ENCODE measurements at regions not wholly inside any gene's neighbourhood (a gene's known extent, or its start where the extent isn't known, plus 50 kb on each side); places are given as distances from the start of the nearest gene placed in this dataset.

DNA sequence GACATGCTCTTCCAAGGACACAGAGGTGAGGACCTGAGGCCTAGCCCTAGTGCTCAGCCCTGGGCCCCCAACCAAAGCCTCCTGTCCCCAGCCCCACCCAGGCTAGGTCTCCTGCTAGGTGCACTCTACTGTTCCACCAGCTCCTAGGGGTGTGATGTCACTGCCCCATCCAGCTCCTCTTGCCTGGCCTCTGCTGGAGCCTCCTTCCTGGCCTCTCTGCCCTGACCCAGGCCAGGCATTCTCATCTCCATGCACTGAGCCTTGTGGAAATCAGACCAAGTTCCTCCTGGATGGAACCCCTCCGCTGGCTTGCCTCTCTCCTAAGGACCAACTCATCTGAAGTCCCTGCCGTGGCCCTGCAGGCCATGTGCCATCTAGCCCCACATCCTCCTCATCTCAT lies 156.8 kb downstream of the INHBB start:
- no peaks in the 10 kb centered on the region for H3K27me3 ChIP-seq (replicated peaks in 1 of 4; ENCODE audit: control extremely low read depth in 1 of 4, control insufficient read depth in 3 of 4, insufficient read depth in 4 of 4, low read length in 3 of 4)
- DNase-seq (no peak), ATAC-seq (ENCODE audit: low read depth) (no peak)
- no peaks in the 10 kb centered on the region for H3K4me1 ChIP-seq (ENCODE audit: control insufficient read depth in 2 of 2, insufficient read depth in 2 of 2, low read length in 2 of 2)
- TF ChIP-seq EZH2 (IDR thresholded peaks at IDR 0.05; ENCODE audit: borderline replicate concordance, insufficient read depth, low read depth, low read length, poor library complexity, severe bottlenecking) = no peak
- TF ChIP-seq, protein P1, sequence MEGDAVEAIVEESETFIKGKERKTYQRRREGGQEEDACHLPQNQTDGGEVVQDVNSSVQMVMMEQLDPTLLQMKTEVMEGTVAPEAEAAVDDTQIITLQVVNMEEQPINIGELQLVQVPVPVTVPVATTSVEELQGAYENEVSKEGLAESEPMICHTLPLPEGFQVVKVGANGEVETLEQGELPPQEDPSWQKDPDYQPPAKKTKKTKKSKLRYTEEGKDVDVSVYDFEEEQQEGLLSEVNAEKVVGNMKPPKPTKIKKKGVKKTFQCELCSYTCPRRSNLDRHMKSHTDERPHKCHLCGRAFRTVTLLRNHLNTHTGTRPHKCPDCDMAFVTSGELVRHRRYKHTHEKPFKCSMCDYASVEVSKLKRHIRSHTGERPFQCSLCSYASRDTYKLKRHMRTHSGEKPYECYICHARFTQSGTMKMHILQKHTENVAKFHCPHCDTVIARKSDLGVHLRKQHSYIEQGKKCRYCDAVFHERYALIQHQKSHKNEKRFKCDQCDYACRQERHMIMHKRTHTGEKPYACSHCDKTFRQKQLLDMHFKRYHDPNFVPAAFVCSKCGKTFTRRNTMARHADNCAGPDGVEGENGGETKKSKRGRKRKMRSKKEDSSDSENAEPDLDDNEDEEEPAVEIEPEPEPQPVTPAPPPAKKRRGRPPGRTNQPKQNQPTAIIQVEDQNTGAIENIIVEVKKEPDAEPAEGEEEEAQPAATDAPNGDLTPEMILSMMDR (IDR thresholded peaks at IDR 0.05) = no peak
- intact Hi-C loops (cut with micrococcal nuclease) = no loop called here
- ChIA-PET POLR2A (no interaction called here), CTCF (no interaction called here)
- Mint-ChIP-seq H3K27ac (no peak overlapping the region), H3K4me1 (no peaks in the 10 kb centered on the region), H3K4me3 (no peak overlapping the region), H3K9me3 (ENCODE audit: insufficient read depth) (no peaks in the 10 kb centered on the region), H3K27me3 (no peaks in the 10 kb centered on the region)
- H4K20me1 ChIP-seq (ENCODE audit: control insufficient read depth, insufficient read depth, low read length, poor library complexity, severe bottlenecking) = no peaks in the 10 kb centered on the region
- H3K79me2 ChIP-seq (ENCODE audit: control insufficient read depth, insufficient read depth, low read length) = no peaks in the 10 kb centered on the region
- H3K9ac ChIP-seq (ENCODE audit: low read length) = no peak overlapping the region
- no peak overlapping the region for H3K4me2 ChIP-seq (replicated peaks; ENCODE audit: low read depth, low read length, poor library complexity, severe bottlenecking)
- H3K9me3 ChIP-seq (ENCODE audit: control extremely low read depth in 1 of 3, control insufficient read depth in 2 of 3, insufficient read depth in 1 of 3, low read length in 2 of 3) = no peaks in the 10 kb centered on the region
- no peaks in the 10 kb centered on the region for H3K36me3 ChIP-seq (replicated peaks in 1 of 2; ENCODE audit: control extremely low read depth in 1 of 2, control insufficient read depth in 1 of 2, extremely low read depth in 1 of 2, insufficient read depth in 2 of 2, low read length in 1 of 2)
- H2AFZ ChIP-seq (ENCODE audit: insufficient read depth, low read depth, low read length, poor library complexity, severe bottlenecking) = no peak overlapping the region
- 89% methylated on average over 2 of the region's 2 CpGs for WGBS (ENCODE audit: insufficient coverage)
- no peak overlapping the region for H3K4me3 ChIP-seq (ENCODE audit: control extremely low read depth in 1 of 5, extremely low read depth in 1 of 5, insufficient read depth in 1 of 5, low read depth in 2 of 5, low read length in 4 of 5)
- H3K27ac ChIP-seq (ENCODE audit: low read length in 2 of 2) = no peak overlapping the region

DNA sequence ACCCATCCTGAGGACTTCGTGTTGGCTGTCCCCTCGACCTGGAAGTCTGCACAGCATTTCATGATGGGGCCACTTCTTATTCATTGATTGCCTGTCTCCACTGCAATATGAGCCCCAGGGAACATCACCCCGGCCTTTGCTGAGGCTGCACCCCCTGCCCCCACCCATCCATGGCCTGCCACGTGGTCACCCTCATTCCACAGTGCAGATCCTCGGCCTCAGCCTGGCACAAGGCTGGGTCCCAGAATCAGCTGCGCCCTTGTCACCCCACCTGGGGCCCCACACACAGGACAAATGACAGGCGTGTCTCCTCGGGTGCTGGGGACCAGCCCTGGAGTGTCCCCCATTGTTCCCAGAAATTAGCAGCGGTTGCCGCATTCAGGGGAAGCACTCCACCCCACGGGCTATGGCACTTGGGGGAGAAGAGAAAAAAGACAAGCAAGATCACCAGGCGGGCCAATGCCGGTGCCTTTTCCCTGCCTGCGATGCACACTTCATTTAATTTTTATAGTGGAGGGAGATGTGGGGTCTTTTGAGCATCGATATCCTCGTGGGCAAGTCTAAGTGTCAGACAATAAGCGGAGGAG lies 157.4 kb downstream of the INHBB start:
- no peaks in the 10 kb centered on the region for H3K27me3 Mint-ChIP-seq
- H3K27ac Mint-ChIP-seq = no peak overlapping the region

More for the DNA sequence above, 157.4 kb downstream of the INHBB start:
- no peak overlapping the region for H3K4me3 Mint-ChIP-seq
- no peaks in the 10 kb centered on the region for H3K4me1 Mint-ChIP-seq
- no peaks in the 10 kb centered on the region for H3K9me3 Mint-ChIP-seq (ENCODE audit: insufficient read depth)
- POLR2A ChIA-PET = no interaction called here
- Histone ChIP-seq H3K36me3 (replicated peaks in 1 of 2; ENCODE audit: control extremely low read depth in 1 of 2, control insufficient read depth in 1 of 2, extremely low read depth in 1 of 2, insufficient read depth in 2 of 2, low read length in 1 of 2) (no peaks in the 10 kb centered on the region), H3K9me3 (ENCODE audit: control extremely low read depth in 1 of 3, control insufficient read depth in 2 of 3, insufficient read depth in 1 of 3, low read length in 2 of 3) (no peaks in the 10 kb centered on the region), H3K4me1 (ENCODE audit: control insufficient read depth in 2 of 2, insufficient read depth in 2 of 2, low read length in 2 of 2) (no peaks in the 10 kb centered on the region), H3K4me2 (replicated peaks; ENCODE audit: low read depth, low read length, poor library complexity, severe bottlenecking) (no peak overlapping the region), H3K27me3 (replicated peaks in 1 of 4; ENCODE audit: control extremely low read depth in 1 of 4, control insufficient read depth in 3 of 4, insufficient read depth in 4 of 4, low read length in 3 of 4) (no peaks in the 10 kb centered on the region), H3K27ac (ENCODE audit: low read length in 2 of 2) (no peak overlapping the region), H3K79me2 (ENCODE audit: control insufficient read depth, insufficient read depth, low read length) (no peaks in the 10 kb centered on the region), H4K20me1 (ENCODE audit: control insufficient read depth, insufficient read depth, low read length, poor library complexity, severe bottlenecking) (no peaks in the 10 kb centered on the region), H3K4me3 (ENCODE audit: control extremely low read depth in 1 of 5, extremely low read depth in 1 of 5, insufficient read depth in 1 of 5, low read depth in 2 of 5, low read length in 4 of 5) (no peak overlapping the region), H2AFZ (ENCODE audit: insufficient read depth, low read depth, low read length, poor library complexity, severe bottlenecking) (no peak overlapping the region), H3K9ac (ENCODE audit: low read length) (no peak overlapping the region)
- no peak for TF ChIP-seq EZH2 (IDR thresholded peaks at IDR 0.05; ENCODE audit: borderline replicate concordance, insufficient read depth, low read depth, low read length, poor library complexity, severe bottlenecking)
- TF ChIP-seq, protein P1 (IDR thresholded peaks at IDR 0.05) = no peak
- CTCF ChIA-PET = no interaction called here
- intact Hi-C loops (cut with micrococcal nuclease) = no loop called here
- WGBS (ENCODE audit: insufficient coverage) = 84% methylated on average over 15 of the region's 17 CpGs
- no peak for ATAC-seq (ENCODE audit: low read depth)
- no peak for DNase-seq

Data from B cell (primary cell).